GM23338 (cell line): ENCODE measurements at regions not wholly inside any gene's neighbourhood (a gene's known extent, or its start where the extent isn't known, plus 50 kb on each side); places are given as distances from the start of the nearest gene placed in this dataset.

Experiments used
- CREB1 ChIP-seq: fragments of 250-450 bp; sonication (Bioruptor Pico); IDR thresholded peaks from 2 replicates; pipeline ENCODE4 v1.5.0; 2020; ENCODE audit warnings: low read depth, mild to moderate bottlenecking, moderate library complexity
- CTCF ChIP-seq, 2 experiments: fragments of 200-600 bp in 1 of 2; sonication (generic) in 1 of 2; conservative IDR thresholded peaks; 2 replicates each; pipeline versions ENCODE4 v1.5.1 to v1.6.1; 2016 to 2017; ENCODE audit warnings: antibody characterized with exemption in 2 of 2, low read depth in 2 of 2, mild to moderate bottlenecking in 2 of 2, moderate library complexity in 1 of 2
- ETS1 ChIP-seq: IDR thresholded peaks from 2 replicates; pipeline ENCODE4 v1.6.1; 2016; ENCODE audit warnings: antibody characterized with exemption
- EZH2 ChIP-seq: fragments of 200-600 bp; sonication (generic); IDR thresholded peaks from one replicate; pipeline ENCODE4 v1.8.0; 2017; ENCODE audit warnings: antibody characterized with exemption, mild to moderate bottlenecking, low read depth; ENCODE audit not compliant: unreplicated experiment
- EZH2phosphoT487 ChIP-seq: fragments of 200-600 bp; sonication (generic); IDR thresholded peaks from one replicate; pipeline ENCODE4 v1.8.1; 2018; ENCODE audit warnings: antibody characterized with exemption; ENCODE audit not compliant: unreplicated experiment
- JUNB ChIP-seq: IDR thresholded peaks from one replicate; pipeline ENCODE4 v1.6.1; 2016; ENCODE audit warnings: antibody characterized with exemption; ENCODE audit not compliant: unreplicated experiment
- NANOG ChIP-seq: IDR thresholded peaks from 2 replicates; pipeline ENCODE4 v1.6.1; 2016; ENCODE audit warnings: antibody characterized with exemption, borderline replicate concordance
- POLR2AphosphoS5 ChIP-seq: IDR thresholded peaks from 2 replicates; pipeline ENCODE4 v1.6.1; 2016; ENCODE audit warnings: antibody characterized with exemption, low read depth
- REST ChIP-seq: IDR thresholded peaks from one replicate; pipeline ENCODE4 v1.6.1; 2018; ENCODE audit warnings: antibody characterized with exemption; ENCODE audit not compliant: unreplicated experiment
- STAT1 ChIP-seq: IDR thresholded peaks from one replicate; pipeline ENCODE4 v1.6.1; 2016; ENCODE audit warnings: antibody characterized with exemption; ENCODE audit not compliant: unreplicated experiment

- TF ChIP-seq CTCF (conservative IDR thresholded peaks at IDR 0.05; ENCODE audit: low read depth in 2 of 2), result no peak
- TF ChIP-seq EZH2, result no peak
- no peak for TF ChIP-seq JUNB
- no peak for TF ChIP-seq REST
- no peak for TF ChIP-seq EZH2phosphoT487
- no peak for TF ChIP-seq POLR2AphosphoS5
- TF ChIP-seq CREB1 (CRISPR knock-in tag), result no peak
- no peak for TF ChIP-seq STAT1
- TF ChIP-seq NANOG, result no peak
- TF ChIP-seq ETS1, result no peak
Observed at GRCh38 chr4:79764120-79764519, 308.9 kb downstream of the ANTXR2 start.
